H1 (cell line): ENCODE measurements at regions not wholly inside any gene's neighbourhood (a gene's known extent, or its start where the extent isn't known, plus 50 kb on each side); places are given as distances from the start of the nearest gene placed in this dataset.

ENCODE experiments used
- TF ChIP-seq, protein P1 (sequence below): fragments of 300-600 bp; sonication (generic); IDR thresholded peaks from 2 replicates; pipeline ENCODE4 v1.7.1; 2012; ENCODE audit warnings: low read length, moderate library complexity, mild to moderate bottlenecking, inconsistent platforms; ENCODE audit not compliant: insufficient replicate concordance

DNA sequence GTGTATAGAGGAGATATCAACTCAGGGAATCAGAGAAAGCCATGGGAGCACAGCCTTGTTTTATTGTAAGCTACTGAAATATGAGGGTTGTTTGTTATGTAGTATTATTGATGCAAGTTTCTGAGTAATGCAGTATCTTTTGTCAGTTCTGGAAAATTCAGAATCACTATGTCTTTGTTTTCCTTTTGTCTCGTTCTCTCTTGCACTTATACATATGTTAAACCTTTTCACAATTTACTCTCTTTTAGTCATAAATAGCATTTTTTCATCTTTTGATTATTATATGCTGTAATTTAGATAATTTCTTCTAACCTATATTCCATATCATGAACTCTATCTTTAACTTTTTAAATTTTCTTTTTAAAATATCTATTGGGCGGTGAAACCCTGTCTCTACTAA is 85.0 kb upstream of the COL3A1 start (continued):
- TF ChIP-seq, protein P1, sequence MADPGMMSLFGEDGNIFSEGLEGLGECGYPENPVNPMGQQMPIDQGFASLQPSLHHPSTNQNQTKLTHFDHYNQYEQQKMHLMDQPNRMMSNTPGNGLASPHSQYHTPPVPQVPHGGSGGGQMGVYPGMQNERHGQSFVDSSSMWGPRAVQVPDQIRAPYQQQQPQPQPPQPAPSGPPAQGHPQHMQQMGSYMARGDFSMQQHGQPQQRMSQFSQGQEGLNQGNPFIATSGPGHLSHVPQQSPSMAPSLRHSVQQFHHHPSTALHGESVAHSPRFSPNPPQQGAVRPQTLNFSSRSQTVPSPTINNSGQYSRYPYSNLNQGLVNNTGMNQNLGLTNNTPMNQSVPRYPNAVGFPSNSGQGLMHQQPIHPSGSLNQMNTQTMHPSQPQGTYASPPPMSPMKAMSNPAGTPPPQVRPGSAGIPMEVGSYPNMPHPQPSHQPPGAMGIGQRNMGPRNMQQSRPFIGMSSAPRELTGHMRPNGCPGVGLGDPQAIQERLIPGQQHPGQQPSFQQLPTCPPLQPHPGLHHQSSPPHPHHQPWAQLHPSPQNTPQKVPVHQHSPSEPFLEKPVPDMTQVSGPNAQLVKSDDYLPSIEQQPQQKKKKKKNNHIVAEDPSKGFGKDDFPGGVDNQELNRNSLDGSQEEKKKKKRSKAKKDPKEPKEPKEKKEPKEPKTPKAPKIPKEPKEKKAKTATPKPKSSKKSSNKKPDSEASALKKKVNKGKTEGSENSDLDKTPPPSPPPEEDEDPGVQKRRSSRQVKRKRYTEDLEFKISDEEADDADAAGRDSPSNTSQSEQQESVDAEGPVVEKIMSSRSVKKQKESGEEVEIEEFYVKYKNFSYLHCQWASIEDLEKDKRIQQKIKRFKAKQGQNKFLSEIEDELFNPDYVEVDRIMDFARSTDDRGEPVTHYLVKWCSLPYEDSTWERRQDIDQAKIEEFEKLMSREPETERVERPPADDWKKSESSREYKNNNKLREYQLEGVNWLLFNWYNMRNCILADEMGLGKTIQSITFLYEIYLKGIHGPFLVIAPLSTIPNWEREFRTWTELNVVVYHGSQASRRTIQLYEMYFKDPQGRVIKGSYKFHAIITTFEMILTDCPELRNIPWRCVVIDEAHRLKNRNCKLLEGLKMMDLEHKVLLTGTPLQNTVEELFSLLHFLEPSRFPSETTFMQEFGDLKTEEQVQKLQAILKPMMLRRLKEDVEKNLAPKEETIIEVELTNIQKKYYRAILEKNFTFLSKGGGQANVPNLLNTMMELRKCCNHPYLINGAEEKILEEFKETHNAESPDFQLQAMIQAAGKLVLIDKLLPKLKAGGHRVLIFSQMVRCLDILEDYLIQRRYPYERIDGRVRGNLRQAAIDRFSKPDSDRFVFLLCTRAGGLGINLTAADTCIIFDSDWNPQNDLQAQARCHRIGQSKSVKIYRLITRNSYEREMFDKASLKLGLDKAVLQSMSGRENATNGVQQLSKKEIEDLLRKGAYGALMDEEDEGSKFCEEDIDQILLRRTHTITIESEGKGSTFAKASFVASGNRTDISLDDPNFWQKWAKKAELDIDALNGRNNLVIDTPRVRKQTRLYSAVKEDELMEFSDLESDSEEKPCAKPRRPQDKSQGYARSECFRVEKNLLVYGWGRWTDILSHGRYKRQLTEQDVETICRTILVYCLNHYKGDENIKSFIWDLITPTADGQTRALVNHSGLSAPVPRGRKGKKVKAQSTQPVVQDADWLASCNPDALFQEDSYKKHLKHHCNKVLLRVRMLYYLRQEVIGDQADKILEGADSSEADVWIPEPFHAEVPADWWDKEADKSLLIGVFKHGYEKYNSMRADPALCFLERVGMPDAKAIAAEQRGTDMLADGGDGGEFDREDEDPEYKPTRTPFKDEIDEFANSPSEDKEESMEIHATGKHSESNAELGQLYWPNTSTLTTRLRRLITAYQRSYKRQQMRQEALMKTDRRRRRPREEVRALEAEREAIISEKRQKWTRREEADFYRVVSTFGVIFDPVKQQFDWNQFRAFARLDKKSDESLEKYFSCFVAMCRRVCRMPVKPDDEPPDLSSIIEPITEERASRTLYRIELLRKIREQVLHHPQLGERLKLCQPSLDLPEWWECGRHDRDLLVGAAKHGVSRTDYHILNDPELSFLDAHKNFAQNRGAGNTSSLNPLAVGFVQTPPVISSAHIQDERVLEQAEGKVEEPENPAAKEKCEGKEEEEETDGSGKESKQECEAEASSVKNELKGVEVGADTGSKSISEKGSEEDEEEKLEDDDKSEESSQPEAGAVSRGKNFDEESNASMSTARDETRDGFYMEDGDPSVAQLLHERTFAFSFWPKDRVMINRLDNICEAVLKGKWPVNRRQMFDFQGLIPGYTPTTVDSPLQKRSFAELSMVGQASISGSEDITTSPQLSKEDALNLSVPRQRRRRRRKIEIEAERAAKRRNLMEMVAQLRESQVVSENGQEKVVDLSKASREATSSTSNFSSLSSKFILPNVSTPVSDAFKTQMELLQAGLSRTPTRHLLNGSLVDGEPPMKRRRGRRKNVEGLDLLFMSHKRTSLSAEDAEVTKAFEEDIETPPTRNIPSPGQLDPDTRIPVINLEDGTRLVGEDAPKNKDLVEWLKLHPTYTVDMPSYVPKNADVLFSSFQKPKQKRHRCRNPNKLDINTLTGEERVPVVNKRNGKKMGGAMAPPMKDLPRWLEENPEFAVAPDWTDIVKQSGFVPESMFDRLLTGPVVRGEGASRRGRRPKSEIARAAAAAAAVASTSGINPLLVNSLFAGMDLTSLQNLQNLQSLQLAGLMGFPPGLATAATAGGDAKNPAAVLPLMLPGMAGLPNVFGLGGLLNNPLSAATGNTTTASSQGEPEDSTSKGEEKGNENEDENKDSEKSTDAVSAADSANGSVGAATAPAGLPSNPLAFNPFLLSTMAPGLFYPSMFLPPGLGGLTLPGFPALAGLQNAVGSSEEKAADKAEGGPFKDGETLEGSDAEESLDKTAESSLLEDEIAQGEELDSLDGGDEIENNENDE: no peak
